HG03108 (cell line): ENCODE measurements at regions not wholly inside any gene's neighbourhood (a gene's known extent, or its start where the extent isn't known, plus 50 kb on each side); places are given as distances from the start of the nearest gene placed in this dataset.

Experiments used
- ATAC-seq: cut with Tn5 transposase; IDR thresholded peaks from one replicate; pipeline ENCODE4 v1.9.1; 2021; ENCODE audit warnings: moderate library complexity; ENCODE audit not compliant: unreplicated experiment

- ATAC-seq = no peak
These were observed 188.3 kb downstream of the IRF8 start for GRCh38 chr16:86087011-86087895.

GRCh38 chr16:86087896-86088230, 188.9 kb downstream of the IRF8 start:
- no peak for ATAC-seq

GRCh38 chr16:86088287-86088686, 189.3 kb downstream of the IRF8 start:
- no peak for ATAC-seq

- ATAC-seq = no peak
These were observed 189.9 kb downstream of the IRF8 start for GRCh38 chr16:86088816-86089215.

- ATAC-seq = no peak
These were observed 190.5 kb downstream of the IRF8 start for GRCh38 chr16:86089334-86089900.

GRCh38 chr16:86089991-86090390, 191.0 kb downstream of the IRF8 start:
- peak; percentile 88 for ATAC-seq

GRCh38 chr16:86090461-86091170, 191.7 kb downstream of the IRF8 start:
- ATAC-seq = no peak

GRCh38 chr16:86091976-86092375, 193.0 kb downstream of the IRF8 start:
- no peak for ATAC-seq

GRCh38 chr16:86092586-86093480, 193.9 kb downstream of the IRF8 start:
- no peak for ATAC-seq

GRCh38 chr16:86093801-86094750, 195.1 kb downstream of the IRF8 start:
- ATAC-seq = no peak

GRCh38 chr16:86095131-86095752, 196.3 kb downstream of the IRF8 start:
- no peak for ATAC-seq

GRCh38 chr16:86095906-86096485, 197.0 kb downstream of the IRF8 start:
- ATAC-seq = no peak

GRCh38 chr16:86096850-86097249, 197.9 kb downstream of the IRF8 start:
- ATAC-seq = no peak

GRCh38 chr16:86099326-86099725, 200.4 kb downstream of the IRF8 start:
- no peak for ATAC-seq

GRCh38 chr16:86100205-86101136, 201.5 kb downstream of the IRF8 start:
- no peak for ATAC-seq

- ATAC-seq = no peak
These were observed 202.4 kb downstream of the IRF8 start for GRCh38 chr16:86101137-86101896.

- no peak for ATAC-seq
These were observed 202.9 kb downstream of the IRF8 start for GRCh38 chr16:86101897-86102157.

GRCh38 chr16:86103320-86103719, 204.4 kb downstream of the IRF8 start:
- no peak for ATAC-seq
